Kidney glomerular epithelial cell (primary cell): ENCODE measurements at regions not wholly inside any gene's neighbourhood (a gene's known extent, or its start where the extent isn't known, plus 50 kb on each side); places are given as distances from the start of the nearest gene placed in this dataset.
"Not testable (repeated sequence)": the region's sequence is repeated elsewhere in the genome, so short reads cannot be mapped to it uniquely, and the experiment has no call there.

ENCODE experiments used
- DNase-seq: peaks from one replicate; lab custom pipeline; 2025; lab: John Stamatoyannopoulos, UW

GRCh38 chr15:98330258-98330657 lies 318.1 kb upstream of the IGF1R start:
- no peak for DNase-seq

DNA sequence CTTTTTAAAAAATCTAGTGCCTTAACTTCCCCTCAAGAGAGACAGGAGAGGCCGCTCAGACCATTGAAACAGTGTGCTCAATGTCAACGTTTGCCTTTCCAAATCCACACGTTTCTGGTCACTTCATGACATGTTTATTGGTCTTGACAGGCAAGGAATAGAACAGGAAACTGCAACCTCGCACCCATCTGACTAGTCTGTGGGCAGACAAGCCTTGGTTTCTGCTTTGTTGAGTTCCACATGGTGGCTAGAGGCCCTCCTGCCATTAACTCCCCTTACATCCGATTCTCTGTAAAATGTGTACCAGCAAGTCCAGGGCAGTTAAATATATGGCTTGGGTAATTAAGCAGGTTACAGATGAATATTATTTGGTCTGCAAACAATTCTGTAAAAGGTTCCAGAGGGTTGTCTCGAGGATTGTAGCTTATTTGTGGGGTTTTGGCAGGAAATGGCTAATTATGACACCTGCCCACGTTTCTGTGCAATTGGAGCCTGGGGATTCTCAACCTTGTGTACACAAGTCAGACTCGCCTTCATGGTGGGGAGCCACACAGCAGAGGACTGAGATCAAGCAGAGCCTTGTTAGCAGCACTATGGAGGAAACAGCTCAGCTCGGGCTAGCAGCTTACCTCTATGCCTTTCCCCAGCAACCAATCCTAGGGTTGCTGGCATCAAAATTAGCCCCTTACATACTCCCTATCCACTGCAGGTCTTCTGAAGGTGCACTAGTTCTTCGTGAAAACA lies 317.5 kb upstream of the IGF1R start:
- DNase-seq = no peak

DNA sequence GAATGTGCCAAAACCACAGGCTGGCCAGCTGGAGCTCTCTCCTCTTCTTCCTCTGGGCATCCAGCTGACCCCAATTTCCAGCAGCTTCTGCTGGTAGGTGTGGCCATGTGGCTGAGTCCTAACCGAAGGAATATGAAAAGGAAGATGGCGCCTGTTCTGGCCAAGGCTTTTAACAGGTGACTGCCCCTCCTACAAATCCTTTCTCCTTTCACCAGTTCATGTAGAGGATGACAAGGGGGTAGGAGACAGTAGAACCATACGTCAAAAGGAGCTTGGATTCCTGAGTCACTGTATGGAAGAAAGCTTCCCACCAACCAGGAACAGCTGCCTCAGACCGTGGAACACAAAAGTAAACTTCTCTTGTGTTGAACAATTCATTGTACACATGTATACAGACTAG lies 316.7 kb upstream of the IGF1R start:
- DNase-seq = no peak

DNA sequence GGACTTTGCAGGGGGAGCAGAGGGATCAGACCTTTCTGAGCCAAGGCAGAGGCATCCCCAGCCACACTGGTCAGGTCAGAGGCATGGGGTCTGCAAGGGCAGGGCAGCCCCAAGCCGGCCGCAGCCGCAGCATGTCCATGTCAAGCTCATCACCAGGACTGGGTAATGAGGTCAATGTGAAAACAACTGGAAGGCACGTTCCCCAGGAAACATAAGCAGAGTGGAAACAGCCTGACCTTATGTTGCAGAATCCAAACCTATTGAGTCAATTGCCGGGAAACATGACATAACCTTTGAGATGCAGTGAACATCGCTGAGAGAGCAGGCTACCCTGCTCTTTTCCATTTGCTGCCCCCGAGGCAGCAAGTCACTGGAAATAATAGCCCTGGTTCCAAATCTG lies 315.1 kb upstream of the IGF1R start:
- no peak for DNase-seq

DNA sequence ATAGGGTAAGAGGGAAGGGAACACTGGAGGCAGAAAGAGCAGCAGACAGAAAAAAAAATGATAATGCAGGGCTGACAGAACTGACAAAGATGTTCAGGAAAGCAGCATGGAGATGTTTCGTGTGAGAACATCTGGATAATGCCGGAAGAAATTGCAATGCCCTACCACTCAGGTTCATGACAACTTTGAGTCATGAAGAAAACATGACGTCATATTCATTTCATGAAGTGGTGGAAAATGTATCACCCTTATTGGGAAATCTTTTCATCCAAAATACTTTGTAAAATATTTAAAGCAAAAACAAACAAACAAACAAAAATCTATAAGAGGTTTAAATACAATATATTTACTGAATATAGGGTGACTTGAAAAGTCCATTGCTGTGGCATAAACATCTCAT lies 305.4 kb upstream of the IGF1R start:
- no peak for DNase-seq

DNA sequence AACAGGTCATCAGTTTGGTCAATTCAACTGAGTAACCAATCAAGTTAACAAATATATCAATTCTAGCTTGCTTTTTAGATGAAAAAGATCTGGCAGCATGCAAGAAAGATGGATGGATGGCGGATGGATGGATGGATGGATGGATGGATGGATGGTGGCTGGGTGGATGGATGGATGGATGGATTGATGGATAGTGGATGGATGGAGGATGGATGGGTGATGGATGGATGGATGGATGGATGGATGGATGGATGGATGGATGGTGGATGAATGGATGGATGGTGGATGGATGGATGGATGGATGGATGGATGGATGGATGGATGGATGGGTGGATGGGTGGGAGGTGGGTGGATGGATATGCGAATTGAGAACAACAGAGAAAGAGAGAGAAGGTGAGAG lies 303.7 kb upstream of the IGF1R start:
- no peak for DNase-seq

GRCh38 chr15:98347001-98347400 lies 301.3 kb upstream of the IGF1R start:
- DNase-seq = no peak

- no peak for DNase-seq
Measured at GRCh38 chr15:98347866-98348265, 300.5 kb upstream of the IGF1R start.

- no peak for DNase-seq
Measured at GRCh38 chr15:98350276-98350675, 298.1 kb upstream of the IGF1R start.

- not testable (repeated sequence) for DNase-seq
Measured at GRCh38 chr15:98358274-98358673, 290.1 kb upstream of the IGF1R start.

- no peak for DNase-seq
Measured at GRCh38 chr15:98358971-98359370, 289.4 kb upstream of the IGF1R start.

DNA sequence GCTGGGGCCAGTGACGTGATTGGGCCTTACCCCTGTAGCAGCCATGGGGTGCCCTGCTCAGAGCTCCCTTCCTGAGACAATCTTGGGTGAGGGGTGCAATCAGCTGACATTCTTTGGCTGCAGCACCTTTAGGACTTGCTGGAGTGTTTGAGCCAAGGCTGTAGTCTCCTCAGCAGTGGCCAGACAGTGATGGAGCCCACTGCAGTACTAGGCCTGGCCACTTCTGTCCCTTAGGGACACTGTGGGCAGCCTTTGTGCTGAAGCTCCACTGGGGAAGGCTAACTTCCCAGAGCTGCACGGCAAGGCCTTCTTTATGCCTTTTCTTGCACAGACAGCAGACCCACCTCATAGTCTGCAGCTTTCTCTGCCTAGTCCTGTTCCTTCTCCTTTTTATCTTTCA lies 284.9 kb upstream of the IGF1R start:
- no peak for DNase-seq

- DNase-seq = no peak
Measured at GRCh38 chr15:98363955-98364354, 284.4 kb upstream of the IGF1R start.

GRCh38 chr15:98369081-98369716 lies 279.1 kb upstream of the IGF1R start:
- DNase-seq = no peak

DNA sequence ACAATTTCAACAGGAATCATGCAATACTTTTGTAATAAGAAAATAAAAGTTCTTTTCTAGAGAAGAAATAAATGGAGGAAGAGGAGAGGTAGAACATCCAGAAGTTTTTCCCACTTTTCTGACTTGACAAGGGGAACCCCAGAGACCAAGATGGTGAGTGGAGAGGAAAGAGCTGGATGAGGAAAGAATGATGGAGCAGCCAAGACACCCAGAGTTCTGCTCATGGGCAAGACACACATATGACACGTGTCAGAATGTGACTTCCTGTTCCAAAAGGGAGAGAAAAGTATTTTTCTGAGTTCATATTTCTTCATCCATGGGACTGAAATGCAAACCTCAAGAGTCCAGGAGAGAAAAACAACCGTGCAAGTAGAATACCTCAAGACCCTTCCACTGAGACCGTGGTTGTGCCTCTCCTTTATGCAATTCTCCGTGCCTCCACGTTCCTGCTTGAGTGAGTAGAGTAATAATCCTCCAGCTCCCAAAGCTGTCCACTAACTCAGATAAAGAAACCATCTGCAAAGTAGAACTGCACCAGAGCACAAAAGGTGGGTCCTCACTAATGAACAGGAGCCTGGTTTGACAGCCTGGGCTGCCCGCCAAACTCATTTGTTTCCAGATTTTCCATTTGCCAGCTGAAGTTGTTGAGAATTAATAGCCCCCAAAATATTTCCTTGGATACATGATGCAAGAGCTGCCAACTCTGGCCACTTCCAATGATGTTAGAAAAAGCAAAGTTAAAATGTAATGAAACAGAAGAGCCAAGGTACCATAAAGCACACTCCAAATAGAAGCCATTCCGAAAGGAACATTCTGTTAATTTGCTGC lies 272.6 kb upstream of the IGF1R start:
- no peak for DNase-seq

DNA sequence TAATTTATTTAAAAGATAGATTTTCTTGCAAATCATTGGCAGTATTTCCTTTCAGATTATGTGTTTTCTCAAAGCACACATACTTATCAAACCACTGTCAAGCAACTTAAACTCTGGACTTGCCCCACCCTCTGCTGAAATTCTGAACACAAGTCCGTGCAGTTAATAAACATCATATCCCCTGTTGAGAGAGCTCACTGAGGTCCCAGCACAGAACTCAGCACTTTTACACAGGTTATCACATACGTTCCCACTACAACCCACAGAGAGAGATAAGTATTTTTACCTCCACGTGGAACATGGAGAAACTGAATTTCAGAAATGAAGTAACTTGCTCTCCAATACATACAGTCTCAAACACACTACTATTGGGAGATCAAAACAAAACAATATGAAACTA lies 267.6 kb upstream of the IGF1R start:
- DNase-seq = no peak

- peak; percentile 37 for DNase-seq
Measured at GRCh38 chr15:98381446-98381845, 266.9 kb upstream of the IGF1R start.

GRCh38 chr15:98382139-98382538 lies 266.2 kb upstream of the IGF1R start:
- DNase-seq = no peak

DNA sequence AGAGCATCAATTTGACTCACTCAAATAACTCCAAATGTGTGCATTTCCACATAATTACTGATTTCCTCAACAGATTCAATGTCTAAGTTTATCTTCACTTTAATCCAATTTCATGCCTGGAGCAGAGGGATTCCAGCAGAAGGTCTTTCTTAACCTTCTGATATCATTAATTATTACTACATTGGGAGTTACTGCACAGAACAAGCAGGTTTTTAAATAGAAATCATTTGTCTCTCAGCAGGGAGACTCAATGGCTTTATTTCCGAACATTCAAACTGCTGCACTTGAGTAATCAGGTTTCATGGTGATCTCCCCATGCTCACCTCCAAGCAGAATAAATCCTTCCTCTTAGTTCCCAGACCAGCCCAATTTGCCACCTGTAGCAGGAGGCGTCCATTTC lies 264.8 kb upstream of the IGF1R start:
- DNase-seq = no peak

GRCh38 chr15:98384328-98385029 lies 263.9 kb upstream of the IGF1R start:
- DNase-seq = no peak

DNA sequence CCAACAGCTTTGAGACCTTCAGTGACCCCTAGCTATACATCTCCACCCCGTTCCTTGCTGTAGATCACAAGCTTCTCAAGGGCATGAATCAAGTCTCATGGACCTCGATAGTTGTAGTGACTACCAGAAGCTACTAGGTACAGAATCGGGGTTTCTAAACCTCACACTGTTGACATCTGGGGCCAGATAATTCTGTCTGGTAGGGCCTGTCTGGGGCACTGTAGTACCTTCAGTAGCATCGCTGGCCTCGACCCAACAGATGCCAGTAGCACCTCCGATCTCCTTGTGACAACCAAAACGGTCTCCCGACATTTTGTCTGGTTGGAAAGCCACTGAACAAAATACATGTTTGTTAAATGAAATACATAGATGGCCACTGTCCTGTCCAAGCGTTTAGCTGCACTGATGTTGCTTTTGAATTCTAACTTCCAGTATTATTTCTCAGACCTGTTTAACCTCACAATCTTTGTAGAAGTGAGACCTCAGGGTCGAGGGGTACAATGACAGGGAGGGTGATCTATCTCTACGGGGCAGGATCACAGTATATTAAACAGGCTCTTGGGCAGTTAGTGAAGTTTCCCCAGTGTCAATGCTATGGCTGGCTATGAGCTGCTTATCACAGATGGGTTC lies 262.5 kb upstream of the IGF1R start:
- DNase-seq = no peak

DNA sequence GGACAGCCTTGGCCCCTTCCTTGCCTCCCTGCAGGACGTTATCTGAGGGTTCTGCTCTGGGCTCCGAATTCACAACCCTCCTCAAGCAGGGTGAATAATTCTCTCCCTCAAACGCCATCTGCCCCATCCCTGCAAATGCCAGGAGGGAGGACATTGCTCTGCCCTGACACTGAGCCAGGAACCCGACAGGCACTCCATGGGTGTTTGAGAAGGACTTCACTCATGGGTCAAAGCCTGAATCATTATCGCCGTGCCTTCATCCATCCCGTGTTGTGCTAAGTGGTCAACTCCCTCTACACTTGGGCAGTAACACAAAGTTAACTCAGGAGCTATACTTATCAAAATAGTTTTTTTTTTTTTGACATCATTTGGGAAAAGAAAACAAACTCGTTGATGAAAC lies 261.8 kb upstream of the IGF1R start:
- DNase-seq = no peak
